Ascending aorta (tissue), 2 donors: ENCODE measurements at regions not wholly inside any gene's neighbourhood (a gene's known extent, or its start where the extent isn't known, plus 50 kb on each side); places are given as distances from the start of the nearest gene placed in this dataset.
"Not testable (repeated sequence)": the region's sequence is repeated elsewhere in the genome, so short reads cannot be mapped to it uniquely, and the experiment has no call there.

Source experiments
- DNase-seq, 2 donors: peaks; one replicate each; pipeline ENCODE4 v3.0.0-alpha.2; 2019; ENCODE audit warnings: low spot score in 2 of 2
- H3K27ac ChIP-seq, 2 donors: fragments of 200-600 bp; sonication (generic); one replicate each; pipeline ENCODE4 v1.5.1; 2016 to 2017; ENCODE audit warnings: mild to moderate bottlenecking in 1 of 2
- H3K27me3 ChIP-seq: fragments of 200-600 bp; sonication (generic); one replicate; pipeline ENCODE4 v1.5.1; 2017
- H3K36me3 ChIP-seq, 2 donors: fragments of 200-600 bp; sonication (generic); one replicate each; pipeline ENCODE4 v1.5.1; 2016
- H3K4me1 ChIP-seq, 2 donors: fragments of 200-600 bp; sonication (generic); one replicate each; pipeline ENCODE4 v1.5.1; 2016 to 2017; ENCODE audit warnings: mild to moderate bottlenecking in 1 of 2
- H3K4me3 ChIP-seq, 2 donors: fragments of 200-600 bp; sonication (generic); one replicate each; pipeline ENCODE4 v1.5.1; 2016 to 2017; ENCODE audit warnings: mild to moderate bottlenecking in 1 of 2
- H3K9me3 ChIP-seq, 2 donors: fragments of 200-600 bp; sonication (generic); one replicate each; pipeline ENCODE4 v1.5.1; 2016
- intact Hi-C: fragments of 100-400 bp; cut with DNase I; formaldehyde crosslinking; loops from one replicate; pipeline ENCODE4 v1.15.1; 2023
- TF ChIP-seq, protein P1 (sequence below), 3 experiments: fragments of 200-600 bp in 2 of 3; fragments of 450-650 bp in 1 of 3; sonication (generic) in 2 of 3; IDR thresholded peaks; one replicate each; pipeline ENCODE4 v1.5.1; 2016 to 2019; ENCODE audit warnings: antibody characterized with exemption in 3 of 3, mild to moderate bottlenecking in 1 of 3, moderate library complexity in 1 of 3

DNA sequence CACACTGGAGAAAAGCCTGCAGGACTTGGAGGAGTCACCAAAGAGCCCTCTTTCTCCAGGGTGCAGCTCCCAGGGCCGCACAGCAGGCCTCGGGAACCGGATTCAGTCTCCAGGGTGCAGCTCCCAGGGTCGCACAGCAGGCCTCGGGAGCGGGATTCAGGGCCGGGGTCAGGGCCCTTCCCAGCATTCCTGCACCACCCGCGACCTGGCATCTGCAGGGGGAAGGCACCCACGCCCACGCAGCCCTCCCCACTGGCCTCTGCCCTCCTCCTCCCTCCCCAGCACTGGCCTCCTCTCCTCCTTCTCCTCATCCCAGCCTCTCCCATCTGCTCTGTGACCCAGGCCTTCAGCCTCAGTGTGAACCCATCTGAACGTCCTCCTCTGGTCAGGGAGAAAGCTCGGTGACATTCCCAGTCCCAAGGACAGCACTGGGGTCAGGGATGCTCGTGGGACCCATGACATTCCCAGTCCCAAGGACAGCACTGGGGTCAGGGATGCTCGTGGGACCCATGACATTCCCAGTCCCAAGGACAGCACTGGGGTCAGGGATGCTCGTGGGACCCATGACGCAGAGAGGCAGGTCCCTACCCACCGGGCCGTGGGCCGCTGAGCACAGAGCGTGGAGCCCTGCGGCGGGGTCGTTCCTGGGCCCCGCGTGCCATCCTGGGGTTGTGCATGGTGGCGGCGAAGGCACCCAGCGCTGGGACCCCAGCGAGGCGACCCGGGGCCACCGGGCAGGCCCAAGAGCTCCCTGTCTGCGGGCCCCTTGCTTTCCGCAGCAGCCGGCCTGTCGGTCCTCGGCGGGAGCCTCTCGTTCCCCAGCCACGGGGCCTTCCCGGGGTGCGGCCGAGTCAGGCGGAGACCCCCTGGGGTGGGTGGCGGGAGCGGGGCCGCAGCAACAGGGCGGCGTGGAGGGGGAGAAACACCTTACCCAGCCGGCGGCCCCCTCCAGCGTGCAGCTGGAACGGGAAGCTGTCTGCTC lies 550.2 kb upstream of the SALL3 start:
- Histone ChIP-seq H3K27me3 (no peaks in the 10 kb centered on the region), H3K9me3 (no peaks in the 10 kb centered on the region), H3K4me1 (no peaks in the 10 kb centered on the region), H3K4me3 (no peak overlapping the region), H3K36me3 (no peaks in the 10 kb centered on the region), H3K27ac (no peak overlapping the region)
- TF ChIP-seq, protein P1, sequence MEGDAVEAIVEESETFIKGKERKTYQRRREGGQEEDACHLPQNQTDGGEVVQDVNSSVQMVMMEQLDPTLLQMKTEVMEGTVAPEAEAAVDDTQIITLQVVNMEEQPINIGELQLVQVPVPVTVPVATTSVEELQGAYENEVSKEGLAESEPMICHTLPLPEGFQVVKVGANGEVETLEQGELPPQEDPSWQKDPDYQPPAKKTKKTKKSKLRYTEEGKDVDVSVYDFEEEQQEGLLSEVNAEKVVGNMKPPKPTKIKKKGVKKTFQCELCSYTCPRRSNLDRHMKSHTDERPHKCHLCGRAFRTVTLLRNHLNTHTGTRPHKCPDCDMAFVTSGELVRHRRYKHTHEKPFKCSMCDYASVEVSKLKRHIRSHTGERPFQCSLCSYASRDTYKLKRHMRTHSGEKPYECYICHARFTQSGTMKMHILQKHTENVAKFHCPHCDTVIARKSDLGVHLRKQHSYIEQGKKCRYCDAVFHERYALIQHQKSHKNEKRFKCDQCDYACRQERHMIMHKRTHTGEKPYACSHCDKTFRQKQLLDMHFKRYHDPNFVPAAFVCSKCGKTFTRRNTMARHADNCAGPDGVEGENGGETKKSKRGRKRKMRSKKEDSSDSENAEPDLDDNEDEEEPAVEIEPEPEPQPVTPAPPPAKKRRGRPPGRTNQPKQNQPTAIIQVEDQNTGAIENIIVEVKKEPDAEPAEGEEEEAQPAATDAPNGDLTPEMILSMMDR (IDR thresholded peaks at IDR 0.05): no peak
- intact Hi-C loops: no loop called here
- no peak for DNase-seq

DNA sequence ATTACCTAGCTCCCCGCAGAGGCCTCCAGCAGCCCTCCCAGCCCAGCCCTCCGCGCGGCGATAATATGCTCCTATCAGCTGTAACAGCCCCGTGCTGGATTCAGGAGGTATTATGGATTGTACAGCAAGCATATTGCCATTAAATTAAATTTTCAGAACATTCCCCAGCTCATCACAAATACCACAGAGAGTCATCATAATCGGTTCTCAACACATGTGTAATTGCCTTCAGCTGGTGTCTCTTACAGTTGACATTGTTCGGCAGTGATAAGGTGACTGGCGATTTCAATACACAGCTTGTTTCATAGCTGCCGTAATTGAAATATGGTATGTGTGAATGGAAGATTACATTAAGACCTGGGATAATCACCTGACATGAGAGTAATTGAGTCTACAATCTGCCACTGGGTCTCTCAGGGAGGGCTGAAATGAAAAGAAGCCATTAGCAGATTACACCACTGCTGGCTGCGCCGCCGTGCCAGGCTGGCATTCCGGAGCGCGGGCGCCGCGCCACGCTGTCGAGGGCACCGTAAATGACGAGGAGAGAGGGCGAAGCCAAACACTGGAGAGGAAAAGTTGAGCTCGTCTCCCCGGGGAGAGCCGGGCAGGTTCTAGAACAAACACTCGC lies 549.4 kb upstream of the SALL3 start:
- TF ChIP-seq, protein P1 (IDR thresholded peaks at IDR 0.05): no peak
- no peak for DNase-seq
- no peak overlapping the region for H3K4me3 ChIP-seq
- no peak overlapping the region for H3K27ac ChIP-seq
- no peaks in the 10 kb centered on the region for H3K9me3 ChIP-seq
- no peaks in the 10 kb centered on the region for H3K4me1 ChIP-seq
- intact Hi-C loops: no loop called here
- H3K27me3 ChIP-seq: no peaks in the 10 kb centered on the region
- no peaks in the 10 kb centered on the region for H3K36me3 ChIP-seq

DNA sequence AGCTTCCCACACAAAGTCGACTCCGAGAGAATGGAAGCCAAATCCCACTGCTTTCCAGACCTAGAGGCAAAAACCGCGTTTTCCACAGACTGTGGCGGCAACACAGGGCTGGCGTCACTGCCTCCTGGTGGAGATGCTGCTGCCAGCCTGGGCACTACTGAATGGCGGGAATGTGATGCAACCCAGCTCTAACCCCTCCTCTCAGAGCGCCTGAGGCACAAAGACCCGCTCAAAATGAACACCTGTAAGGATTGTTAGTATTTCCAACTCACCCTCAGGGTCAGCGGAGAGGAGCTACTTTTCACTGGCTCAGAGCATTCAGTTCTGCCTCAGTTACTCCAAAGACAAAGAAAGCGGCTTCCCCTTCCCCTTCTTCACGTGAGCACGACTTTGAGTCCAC lies 548.0 kb upstream of the SALL3 start:
- H3K9me3 ChIP-seq: no peaks in the 10 kb centered on the region
- DNase-seq: no peak
- no peaks in the 10 kb centered on the region for H3K36me3 ChIP-seq
- no peaks in the 10 kb centered on the region for H3K4me1 ChIP-seq
- H3K27ac ChIP-seq: no peak overlapping the region
- H3K27me3 ChIP-seq: no peaks in the 10 kb centered on the region
- no peak overlapping the region for H3K4me3 ChIP-seq
- intact Hi-C loops: no loop called here
- TF ChIP-seq, protein P1 (IDR thresholded peaks at IDR 0.05): no peak

GRCh38 chr18:78433562-78433961 lies 546.1 kb upstream of the SALL3 start:
- Histone ChIP-seq H3K27ac (no peak overlapping the region), H3K27me3 (no peaks in the 10 kb centered on the region), H3K4me1 (no peaks in the 10 kb centered on the region), H3K36me3 (no peaks in the 10 kb centered on the region), H3K4me3 (no peak overlapping the region), H3K9me3 (no peaks in the 10 kb centered on the region)
- TF ChIP-seq, protein P1 (IDR thresholded peaks at IDR 0.05): no peak
- DNase-seq: no peak
- intact Hi-C loops: no loop called here

DNA sequence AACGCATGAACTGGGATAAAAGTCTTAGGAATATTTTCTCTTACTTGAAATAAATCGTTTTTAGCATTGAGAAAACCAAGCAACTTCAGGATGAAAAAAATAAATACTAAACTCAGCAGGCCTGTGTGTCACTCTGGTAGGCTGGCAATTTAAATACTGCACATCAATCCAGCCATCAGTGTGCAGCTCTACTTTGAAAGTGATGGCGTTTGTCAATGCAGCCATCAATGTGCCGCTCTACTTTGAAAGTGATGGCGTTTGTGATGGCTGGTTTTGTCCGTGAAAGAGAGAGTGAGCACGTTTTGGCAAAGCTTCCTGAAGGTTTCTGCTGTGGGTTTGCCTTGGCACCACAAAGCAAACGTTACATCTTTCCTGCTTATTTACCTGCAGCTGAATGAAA lies 543.5 kb upstream of the SALL3 start:
- Histone ChIP-seq H3K27ac (no peak overlapping the region), H3K36me3 (no peaks in the 10 kb centered on the region)
- DNase-seq: no peak

GRCh38 chr18:78438235-78438634 lies 541.4 kb upstream of the SALL3 start:
- DNase-seq, intact Hi-C loops, H3K4me1 ChIP-seq: not testable (repeated sequence)

More for the DNA sequence above, 543.5 kb upstream of the SALL3 start:
- H3K4me3 ChIP-seq: no peak overlapping the region
- TF ChIP-seq, protein P1 (IDR thresholded peaks at IDR 0.05): no peak
- H3K9me3 ChIP-seq: no peaks in the 10 kb centered on the region
- intact Hi-C loops: no loop called here
- H3K27me3 ChIP-seq: no peaks in the 10 kb centered on the region
- no peaks in the 10 kb centered on the region for H3K4me1 ChIP-seq

More at GRCh38 chr18:78438235-78438634, 541.4 kb upstream of the SALL3 start:
- not testable (repeated sequence) for H3K9me3 ChIP-seq, H3K4me3 ChIP-seq, H3K27ac ChIP-seq, H3K27me3 ChIP-seq, H3K36me3 ChIP-seq
